IMR-90 (cell line): ENCODE measurements at regions not wholly inside any gene's neighbourhood (a gene's known extent, or its start where the extent isn't known, plus 50 kb on each side); places are given as distances from the start of the nearest gene placed in this dataset.
A peak's percentile ranks its signal among the peaks of the same experiment; 100 is the strongest.

Experiments
- ATAC-seq: fragments of 200-7000 bp; cut with Tn5 transposase; 2 replicates; pipeline ENCODE4 v1.9.1; 2020; ENCODE audit warnings: low read depth, mild to moderate bottlenecking, moderate library complexity
- BruUV-seq: library from RNA; stranded (reverse); fragments of 400-500 nt; replicated peaks from 2 replicates; lab custom pipeline; 2021; lab: Mats Ljungman, UMichigan
- CTCF ChIA-PET: fragments of 300-600 bp; formaldehyde crosslinking; extraction: SDS; loops from one replicate; lab custom pipeline; 2021; ENCODE audit warnings: antibody characterized with exemption; lab: Yijun Ruan, JAX
- POLR2A ChIA-PET: fragments of 300-600 bp; sonication (Branson Sonifier 250); formaldehyde crosslinking; loops from one replicate; lab custom pipeline; 2022; ENCODE audit warnings: antibody characterized with exemption; ENCODE audit not compliant: unreplicated experiment; lab: Charles Lee
- DNase-seq: peaks from one replicate; pipeline ENCODE4 v3.0.0; 2013
- H2AFZ ChIP-seq: replicated peaks from 2 replicates; pipeline ENCODE3; 2013; ENCODE audit warnings: low read length, mild to moderate bottlenecking; ENCODE audit not compliant: poor library complexity
- H2AK5ac ChIP-seq: 2 replicates; pipeline ENCODE4 v1.6.1; 2013; ENCODE audit warnings: low read depth, low read length, inconsistent platforms
- H2AK9ac ChIP-seq: replicated peaks from 2 replicates; pipeline ENCODE3; 2013; ENCODE audit warnings: mild to moderate bottlenecking, low read depth, low read length, moderate library complexity; ENCODE audit not compliant: poor library complexity
- H2BK120ac ChIP-seq: 2 replicates; pipeline ENCODE4 v1.6.1; 2013; ENCODE audit warnings: low read depth, low read length, inconsistent platforms
- H2BK15ac ChIP-seq: 3 replicates; pipeline ENCODE4 v1.6.1; 2013; ENCODE audit warnings: low read depth, low read length, inconsistent platforms
- H2BK20ac ChIP-seq: 2 replicates; pipeline ENCODE4 v1.6.1; 2013; ENCODE audit warnings: low read depth, mild to moderate bottlenecking, inconsistent platforms, low read length, moderate library complexity
- H2BK5ac ChIP-seq: 2 replicates; pipeline ENCODE4 v1.6.1; 2013; ENCODE audit warnings: mild to moderate bottlenecking, low read depth, low read length, inconsistent platforms; ENCODE audit not compliant: poor library complexity, severe bottlenecking
- H3K14ac ChIP-seq: replicated peaks from 2 replicates; pipeline ENCODE4 v1.6.1; 2013; ENCODE audit warnings: low read depth, low read length, inconsistent platforms
- H3K18ac ChIP-seq: 2 replicates; pipeline ENCODE4 v1.6.1; 2013; ENCODE audit warnings: low read depth, low read length, control low read depth
- H3K23ac ChIP-seq: 2 replicates; pipeline ENCODE4 v1.6.1; 2013; ENCODE audit warnings: low read depth, low read length, inconsistent platforms
- H3K27ac ChIP-seq: 2 replicates; pipeline ENCODE4 v1.5.1; 2013; ENCODE audit warnings: mild to moderate bottlenecking, control low read depth, low read length; ENCODE audit not compliant: insufficient read depth
- H3K27me3 ChIP-seq: 2 replicates; pipeline ENCODE4 v1.6.1; 2013; ENCODE audit warnings: low read length; ENCODE audit not compliant: control insufficient read depth, insufficient read depth
- H3K36me3 ChIP-seq: 2 replicates; pipeline ENCODE4 v1.6.1; 2013; ENCODE audit warnings: low read length, mixed read lengths; ENCODE audit not compliant: control insufficient read depth, insufficient read depth
- H3K4ac ChIP-seq: 2 replicates; pipeline ENCODE4 v1.6.1; 2013; ENCODE audit warnings: low read depth, low read length, inconsistent platforms
- H3K4me1 ChIP-seq: 2 replicates; pipeline ENCODE4 v1.6.1; 2013; ENCODE audit warnings: low read length, mixed read lengths; ENCODE audit not compliant: control insufficient read depth, insufficient read depth
- H3K4me2 ChIP-seq: 2 replicates; pipeline ENCODE4 v1.6.1; 2013; ENCODE audit warnings: low read depth, mild to moderate bottlenecking, control low read depth, low read length, moderate library complexity
- H3K4me3 ChIP-seq: 2 replicates; pipeline ENCODE4 v1.5.1; 2013; ENCODE audit warnings: low read depth, mild to moderate bottlenecking, control low read depth, low read length, moderate library complexity; ENCODE audit not compliant: insufficient read depth
- H3K56ac ChIP-seq: 2 replicates; pipeline ENCODE4 v1.6.1; 2013; ENCODE audit warnings: low read length, inconsistent platforms; ENCODE audit not compliant: insufficient read depth; ENCODE audit errors: extremely low read depth
- H3K79me1 ChIP-seq, 2 experiments: 2 replicates each; pipeline ENCODE4 v1.6.1; 2013; ENCODE audit warnings: low read length in 2 of 2, inconsistent platforms in 1 of 2, low read depth in 1 of 2
- H3K9ac ChIP-seq: 2 replicates; pipeline ENCODE4 v1.6.1; 2013; ENCODE audit warnings: low read depth, low read length, control low read depth
- H3K9me1 ChIP-seq: 2 replicates; pipeline ENCODE4 v1.6.1; 2013; ENCODE audit warnings: low read length, inconsistent platforms; ENCODE audit not compliant: insufficient read depth
- H3K9me3 ChIP-seq: 2 replicates; pipeline ENCODE4 v1.6.1; 2013; ENCODE audit warnings: low read length; ENCODE audit not compliant: control insufficient read depth, insufficient read depth
- H4K20me1 ChIP-seq: 2 replicates; pipeline ENCODE4 v1.6.1; 2013; ENCODE audit warnings: low read length, inconsistent platforms; ENCODE audit not compliant: insufficient read depth
- H4K5ac ChIP-seq: 2 replicates; pipeline ENCODE4 v1.6.1; 2013; ENCODE audit warnings: mild to moderate bottlenecking, low read depth, low read length, control low read depth
- H4K8ac ChIP-seq, 2 experiments: 2 replicates each; pipeline ENCODE4 v1.6.1; 2013; ENCODE audit warnings: low read depth in 2 of 2, low read length in 2 of 2, control low read depth in 1 of 2, inconsistent platforms in 1 of 2
- H4K91ac ChIP-seq: 2 replicates; pipeline ENCODE4 v1.6.1; 2013; ENCODE audit warnings: low read depth, low read length, inconsistent platforms; ENCODE audit not compliant: insufficient read depth
- BHLHE40 ChIP-seq: fragments of 150-350 bp; IDR thresholded peaks from 2 replicates; pipeline ENCODE4 v1.6.1; 2016; ENCODE audit warnings: mild to moderate bottlenecking, low read depth, low read length
- CHD1 ChIP-seq: IDR thresholded peaks from 2 replicates; pipeline ENCODE4 v1.6.1; 2012; ENCODE audit warnings: low read depth, low read length, improper control_type of control experiment
- MAZ ChIP-seq: IDR thresholded peaks from 2 replicates; pipeline ENCODE4 v1.6.1; 2012; ENCODE audit warnings: low read depth, mild to moderate bottlenecking, low read length, improper control_type of control experiment, moderate library complexity, borderline replicate concordance
- MXI1 ChIP-seq: IDR thresholded peaks from 2 replicates; pipeline ENCODE4 v1.6.1; 2012; ENCODE audit warnings: low read depth, mild to moderate bottlenecking, low read length, moderate library complexity, borderline replicate concordance
- NFE2L2 ChIP-seq: fragments of 150-350 bp; IDR thresholded peaks from 2 replicates; pipeline ENCODE4 v1.6.1; 2016; ENCODE audit warnings: low read depth, mild to moderate bottlenecking, low read length
- POLR2A ChIP-seq: IDR thresholded peaks from 2 replicates; pipeline ENCODE4 v1.6.1; 2012; ENCODE audit warnings: mild to moderate bottlenecking, low read depth, low read length
- RFX5 ChIP-seq: IDR thresholded peaks from 2 replicates; pipeline ENCODE4 v1.8.0; 2012; ENCODE audit warnings: low read depth, mild to moderate bottlenecking, low read length, moderate library complexity
- dilution Hi-C: fragments of 300-500 bp; cut with HindIII; formaldehyde crosslinking; loops from one replicate; pipeline ENCODE4 v1.14.3; 2018; ENCODE audit warnings: low sequenced_read_pairs; ENCODE audit not compliant: unreplicated experiment
- in situ Hi-C: fragments of 300-500 bp; cut with MboI; formaldehyde crosslinking; loops from 3 replicates; pipeline ENCODE4 v1.14.3; 2019; ENCODE audit warnings: low sequenced_read_pairs, inconsistent platforms, mixed read lengths
- intact Hi-C: fragments of 100-400 bp; cut with micrococcal nuclease; formaldehyde crosslinking; loops from 2 replicates; pipeline ENCODE4 v1.10.0; 2022
- TF ChIP-seq, protein P1 (sequence below): fragments of 150-350 bp; IDR thresholded peaks from 2 replicates; pipeline ENCODE4 v1.6.1; 2017; ENCODE audit warnings: mild to moderate bottlenecking, antibody characterized with exemption, low read length, low read depth

- H3K9me1 ChIP-seq = peaks cover 11% of the 10 kb centered on the region; the same call in 1 of the 2 replicates
- H3K18ac ChIP-seq = peak overlapping the region; percentile 98
- no peaks in the 10 kb centered on the region for H4K20me1 ChIP-seq
- H2BK120ac ChIP-seq = peak overlapping the region; percentile 79
- H2BK5ac ChIP-seq = peak overlapping the region; percentile 93
- peak overlapping the region; percentile 90 for H2AK5ac ChIP-seq
- no peak for DNase-seq
- no peak overlapping the region for H2AK9ac ChIP-seq
- in situ Hi-C loops (no loop called here), intact Hi-C loops (loop anchor here (5.0 kb wide), 1 partner anchor 1058 kb away; the partner anchor contains the start of gene VCAN), dilution Hi-C loops (no loop called here)
- no peak for TF ChIP-seq NFE2L2
- no peak for TF ChIP-seq POLR2A
- no peak for TF ChIP-seq MXI1
- TF ChIP-seq MAZ = no peak
- TF ChIP-seq RFX5 = no peak
- TF ChIP-seq BHLHE40 = no peak
- TF ChIP-seq CHD1 = no peak
- TF ChIP-seq, protein P1, sequence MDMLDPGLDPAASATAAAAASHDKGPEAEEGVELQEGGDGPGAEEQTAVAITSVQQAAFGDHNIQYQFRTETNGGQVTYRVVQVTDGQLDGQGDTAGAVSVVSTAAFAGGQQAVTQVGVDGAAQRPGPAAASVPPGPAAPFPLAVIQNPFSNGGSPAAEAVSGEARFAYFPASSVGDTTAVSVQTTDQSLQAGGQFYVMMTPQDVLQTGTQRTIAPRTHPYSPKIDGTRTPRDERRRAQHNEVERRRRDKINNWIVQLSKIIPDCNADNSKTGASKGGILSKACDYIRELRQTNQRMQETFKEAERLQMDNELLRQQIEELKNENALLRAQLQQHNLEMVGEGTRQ = no peak
- ChIA-PET POLR2A (no interaction called here), CTCF (interaction anchor here (0.9 kb wide), 1 partner anchor 25 kb away, joined by 4 read pairs; no protein-coding TSS in a partner anchor)
- no peaks in the 10 kb centered on the region for H3K27me3 ChIP-seq
- no TSS peak for BruUV-seq
- no peak overlapping the region for H3K56ac ChIP-seq
- peak; percentile 43 for ATAC-seq
- peak overlapping the region; percentile 84 for H3K4ac ChIP-seq
- H3K14ac ChIP-seq = no peak overlapping the region
- H3K9me3 ChIP-seq = no peaks in the 10 kb centered on the region
- no peak overlapping the region for H3K9ac ChIP-seq
- H4K8ac ChIP-seq = peak overlapping the region; percentile 14 to 66; a peak in 1 of 4 replicates
- peak overlapping the region; percentile 95; the same call in 1 of the 2 replicates for H4K5ac ChIP-seq
- peak overlapping the region; percentile 74 for H2BK15ac ChIP-seq
- peak overlapping the region; percentile 76 for H3K4me2 ChIP-seq
- peak overlapping the region; percentile 61; the same call in 1 of the 2 replicates for H3K23ac ChIP-seq
- peak overlapping the region; percentile 85 for H2BK20ac ChIP-seq
- no peaks in the 10 kb centered on the region for H3K79me1 ChIP-seq
- H3K4me3 ChIP-seq = no peak overlapping the region
- H2AFZ ChIP-seq = no peak overlapping the region
- peak overlapping the region; percentile 73; the same call in 1 of the 2 replicates for H3K27ac ChIP-seq
- no peaks in the 10 kb centered on the region for H3K36me3 ChIP-seq
- peaks cover 16% of the 10 kb centered on the region for H3K4me1 ChIP-seq
- H4K91ac ChIP-seq = peak overlapping the region; percentile 39; the same call in 1 of the 2 replicates
Observed at GRCh38 chr5:82414041-82414388, 135.9 kb upstream of the RPS23 start.
